ENCODE measurements at regions not wholly inside any gene's neighbourhood (a gene's known extent, or its start where the extent isn't known, plus 50 kb on each side); places are given as distances from the start of the nearest gene placed in this dataset.

GRCh38 chr2:19158211-19158610 is 200.2 kb downstream of the OSR1 start:
- H3K36me3 ChIP-seq (ENCODE audit: control insufficient read depth in 4 of 4, insufficient read depth in 3 of 4, low read depth in 1 of 4, low read length in 3 of 4) = no peaks in the 10 kb centered on the region
- H3K9ac ChIP-seq (ENCODE audit: low read depth in 1 of 2, low read length in 2 of 2) = no peak overlapping the region
- TF ChIP-seq CTCF (IDR thresholded peaks at IDR 0.05; ENCODE audit: low read depth, low read length, missing input control) = no peak
- TF ChIP-seq HNF4A (conservative IDR thresholded peaks at IDR 0.05) = no peak
- TF ChIP-seq GABPA (IDR thresholded peaks at IDR 0.05 in 1 of 2, conservative IDR thresholded peaks at IDR 0.05 in 1 of 2) = no peak
- no peak for TF ChIP-seq TAF1 (conservative IDR thresholded peaks at IDR 0.05)
- H3K4me1 ChIP-seq (ENCODE audit: control insufficient read depth in 4 of 4, insufficient read depth in 4 of 4, low read length in 3 of 4) = no peaks in the 10 kb centered on the region
- H3K27me3 ChIP-seq (ENCODE audit: control insufficient read depth in 4 of 4, insufficient read depth in 4 of 4, low read length in 3 of 4) = no peaks in the 10 kb centered on the region
- no peak overlapping the region for H3K27ac ChIP-seq (ENCODE audit: low read depth in 1 of 2, low read length in 2 of 2)
- H3K4me3 ChIP-seq (ENCODE audit: low read depth in 1 of 3, low read length in 3 of 3) = no peak overlapping the region
- H3K9me3 ChIP-seq (ENCODE audit: control insufficient read depth in 4 of 4, low read length in 3 of 4) = peaks cover 0 to 6% (median 0%) of the 10 kb centered on the region in 4 donors
- DNase-seq (ENCODE audit: low spot score) = no peak
- 38% methylated on average over 1 of the region's 1 CpG for WGBS

DNA sequence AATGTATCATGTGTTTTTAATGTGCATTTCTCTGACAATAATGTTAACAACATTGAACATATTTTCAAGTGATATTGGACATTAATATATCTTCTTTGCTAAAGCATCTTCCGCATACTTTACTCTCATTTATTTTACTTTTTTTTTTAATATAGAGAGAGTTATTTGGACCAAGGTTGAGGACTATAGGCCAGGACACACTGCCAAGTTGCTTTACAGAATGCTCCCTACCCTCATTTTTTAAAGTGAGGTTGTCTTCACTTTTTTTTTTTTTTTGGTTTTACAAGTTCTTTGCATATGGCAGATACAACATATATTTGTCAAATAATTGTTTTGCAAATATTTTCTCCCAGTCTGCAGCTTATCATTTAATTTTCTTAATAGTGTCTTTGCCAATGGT is 201.8 kb downstream of the OSR1 start:
- Histone ChIP-seq H3K27ac (ENCODE audit: low read depth in 1 of 2, low read length in 2 of 2) (no peak overlapping the region), H3K9me3 (ENCODE audit: control insufficient read depth in 4 of 4, low read length in 3 of 4) (peaks cover 0 to 5% (median 0%) of the 10 kb centered on the region in 4 donors), H3K36me3 (ENCODE audit: control insufficient read depth in 4 of 4, insufficient read depth in 3 of 4, low read depth in 1 of 4, low read length in 3 of 4) (no peaks in the 10 kb centered on the region), H3K9ac (ENCODE audit: low read depth in 1 of 2, low read length in 2 of 2) (no peak overlapping the region), H3K4me1 (ENCODE audit: control insufficient read depth in 4 of 4, insufficient read depth in 4 of 4, low read length in 3 of 4) (no peaks in the 10 kb centered on the region), H3K27me3 (ENCODE audit: control insufficient read depth in 4 of 4, insufficient read depth in 4 of 4, low read length in 3 of 4) (no peaks in the 10 kb centered on the region), H3K4me3 (ENCODE audit: low read depth in 1 of 3, low read length in 3 of 3) (no peak overlapping the region)
- DNase-seq (ENCODE audit: low spot score) = no peak
- no peak for TF ChIP-seq CTCF (IDR thresholded peaks at IDR 0.05; ENCODE audit: low read depth, low read length, missing input control)
- TF ChIP-seq ATF3 (IDR thresholded peaks at IDR 0.05) = no peak
- TF ChIP-seq JUND (IDR thresholded peaks at IDR 0.05) = no peak
- TF ChIP-seq NR2F2 (IDR thresholded peaks at IDR 0.05) = no peak
- TF ChIP-seq, protein P1, sequence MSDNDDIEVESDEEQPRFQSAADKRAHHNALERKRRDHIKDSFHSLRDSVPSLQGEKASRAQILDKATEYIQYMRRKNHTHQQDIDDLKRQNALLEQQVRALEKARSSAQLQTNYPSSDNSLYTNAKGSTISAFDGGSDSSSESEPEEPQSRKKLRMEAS (IDR thresholded peaks at IDR 0.05) = no peak
- TF ChIP-seq YY1 (IDR thresholded peaks at IDR 0.05) = no peak
- 99% methylated on average over 1 of the region's 1 CpG for WGBS

DNA sequence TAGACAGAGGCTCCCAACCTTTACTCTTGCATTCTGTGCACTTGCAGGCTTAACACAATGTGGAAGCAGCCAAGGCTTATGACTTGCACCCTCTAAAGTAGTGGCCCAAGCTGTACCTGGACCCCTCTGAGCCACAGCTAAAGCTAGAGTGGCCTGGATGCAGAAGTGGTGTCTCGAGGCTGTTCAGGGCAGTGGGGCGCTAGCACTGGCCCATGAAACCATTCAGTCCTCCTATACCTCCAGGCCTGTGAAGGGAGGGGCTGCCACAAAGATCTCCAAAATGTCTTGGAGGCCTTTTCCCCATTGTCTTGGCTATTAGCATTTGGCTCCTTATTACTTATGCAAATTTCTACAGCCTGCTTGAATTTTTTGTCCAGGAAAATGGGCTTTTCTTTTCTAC is 207.7 kb downstream of the OSR1 start:
- TF ChIP-seq YY1 (IDR thresholded peaks at IDR 0.05) = no peak
- TF ChIP-seq CTCF (IDR thresholded peaks at IDR 0.05; ENCODE audit: low read depth, low read length, missing input control) = no peak
- TF ChIP-seq, protein P2, sequence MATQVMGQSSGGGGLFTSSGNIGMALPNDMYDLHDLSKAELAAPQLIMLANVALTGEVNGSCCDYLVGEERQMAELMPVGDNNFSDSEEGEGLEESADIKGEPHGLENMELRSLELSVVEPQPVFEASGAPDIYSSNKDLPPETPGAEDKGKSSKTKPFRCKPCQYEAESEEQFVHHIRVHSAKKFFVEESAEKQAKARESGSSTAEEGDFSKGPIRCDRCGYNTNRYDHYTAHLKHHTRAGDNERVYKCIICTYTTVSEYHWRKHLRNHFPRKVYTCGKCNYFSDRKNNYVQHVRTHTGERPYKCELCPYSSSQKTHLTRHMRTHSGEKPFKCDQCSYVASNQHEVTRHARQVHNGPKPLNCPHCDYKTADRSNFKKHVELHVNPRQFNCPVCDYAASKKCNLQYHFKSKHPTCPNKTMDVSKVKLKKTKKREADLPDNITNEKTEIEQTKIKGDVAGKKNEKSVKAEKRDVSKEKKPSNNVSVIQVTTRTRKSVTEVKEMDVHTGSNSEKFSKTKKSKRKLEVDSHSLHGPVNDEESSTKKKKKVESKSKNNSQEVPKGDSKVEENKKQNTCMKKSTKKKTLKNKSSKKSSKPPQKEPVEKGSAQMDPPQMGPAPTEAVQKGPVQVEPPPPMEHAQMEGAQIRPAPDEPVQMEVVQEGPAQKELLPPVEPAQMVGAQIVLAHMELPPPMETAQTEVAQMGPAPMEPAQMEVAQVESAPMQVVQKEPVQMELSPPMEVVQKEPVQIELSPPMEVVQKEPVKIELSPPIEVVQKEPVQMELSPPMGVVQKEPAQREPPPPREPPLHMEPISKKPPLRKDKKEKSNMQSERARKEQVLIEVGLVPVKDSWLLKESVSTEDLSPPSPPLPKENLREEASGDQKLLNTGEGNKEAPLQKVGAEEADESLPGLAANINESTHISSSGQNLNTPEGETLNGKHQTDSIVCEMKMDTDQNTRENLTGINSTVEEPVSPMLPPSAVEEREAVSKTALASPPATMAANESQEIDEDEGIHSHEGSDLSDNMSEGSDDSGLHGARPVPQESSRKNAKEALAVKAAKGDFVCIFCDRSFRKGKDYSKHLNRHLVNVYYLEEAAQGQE (IDR thresholded peaks at IDR 0.05) = no peak

More for the DNA sequence above, 207.7 kb downstream of the OSR1 start:
- 94% methylated on average over 2 of the region's 2 CpGs for WGBS
- Histone ChIP-seq H3K9me3 (ENCODE audit: control insufficient read depth in 4 of 4, low read length in 3 of 4) (peaks cover 3 to 6% (median 4%) of the 10 kb centered on the region in 4 donors), H3K4me3 (ENCODE audit: low read depth in 1 of 3, low read length in 3 of 3) (no peak overlapping the region), H3K36me3 (ENCODE audit: control insufficient read depth in 4 of 4, insufficient read depth in 3 of 4, low read depth in 1 of 4, low read length in 3 of 4) (no peaks in the 10 kb centered on the region), H3K9ac (ENCODE audit: low read depth in 1 of 2, low read length in 2 of 2) (no peak overlapping the region), H3K27me3 (ENCODE audit: control insufficient read depth in 4 of 4, insufficient read depth in 4 of 4, low read length in 3 of 4) (no peaks in the 10 kb centered on the region), H3K4me1 (ENCODE audit: control insufficient read depth in 4 of 4, insufficient read depth in 4 of 4, low read length in 3 of 4) (no peaks in the 10 kb centered on the region), H3K27ac (ENCODE audit: low read depth in 1 of 2, low read length in 2 of 2) (no peak overlapping the region)
- DNase-seq (ENCODE audit: low spot score) = no peak

Data from liver (tissue), 8 donors.